DND-41 (cell line): ENCODE measurements at regions not wholly inside any gene's neighbourhood (a gene's known extent, or its start where the extent isn't known, plus 50 kb on each side); places are given as distances from the start of the nearest gene placed in this dataset.

Experiments used
- EZH2 ChIP-seq: IDR thresholded peaks from 3 replicates; pipeline ENCODE4 v1.6.1; 2012; ENCODE audit warnings: borderline replicate concordance, low read depth, mild to moderate bottlenecking, moderate library complexity, low read length, inconsistent platforms; ENCODE audit not compliant: severe bottlenecking
- TF ChIP-seq, protein P1 (sequence below): IDR thresholded peaks from 2 replicates; pipeline ENCODE4 v1.5.1; 2012; ENCODE audit warnings: borderline replicate concordance, low read length, moderate library complexity, mild to moderate bottlenecking; ENCODE audit not compliant: poor library complexity, severe bottlenecking; ENCODE audit errors: extremely low read depth

DNA sequence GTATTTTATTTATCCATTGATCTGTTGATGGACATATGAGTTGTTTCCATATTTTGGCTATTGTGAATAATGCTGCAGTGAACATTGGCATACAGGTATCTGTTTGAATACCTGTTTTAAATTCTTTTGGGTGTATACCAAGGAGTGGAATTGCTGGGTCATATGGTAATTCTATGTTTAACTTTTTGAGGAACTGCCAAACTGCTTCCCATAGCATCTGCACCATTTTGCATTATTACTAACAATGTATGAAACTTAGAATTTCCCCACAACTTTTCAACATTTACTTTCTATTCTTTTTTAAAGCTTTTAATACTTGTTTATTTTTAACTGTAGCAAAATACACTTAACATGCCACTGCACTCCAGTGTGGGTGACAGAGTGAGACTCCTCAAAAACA is 57.0 kb upstream of the MSN start:
- TF ChIP-seq, protein P1, sequence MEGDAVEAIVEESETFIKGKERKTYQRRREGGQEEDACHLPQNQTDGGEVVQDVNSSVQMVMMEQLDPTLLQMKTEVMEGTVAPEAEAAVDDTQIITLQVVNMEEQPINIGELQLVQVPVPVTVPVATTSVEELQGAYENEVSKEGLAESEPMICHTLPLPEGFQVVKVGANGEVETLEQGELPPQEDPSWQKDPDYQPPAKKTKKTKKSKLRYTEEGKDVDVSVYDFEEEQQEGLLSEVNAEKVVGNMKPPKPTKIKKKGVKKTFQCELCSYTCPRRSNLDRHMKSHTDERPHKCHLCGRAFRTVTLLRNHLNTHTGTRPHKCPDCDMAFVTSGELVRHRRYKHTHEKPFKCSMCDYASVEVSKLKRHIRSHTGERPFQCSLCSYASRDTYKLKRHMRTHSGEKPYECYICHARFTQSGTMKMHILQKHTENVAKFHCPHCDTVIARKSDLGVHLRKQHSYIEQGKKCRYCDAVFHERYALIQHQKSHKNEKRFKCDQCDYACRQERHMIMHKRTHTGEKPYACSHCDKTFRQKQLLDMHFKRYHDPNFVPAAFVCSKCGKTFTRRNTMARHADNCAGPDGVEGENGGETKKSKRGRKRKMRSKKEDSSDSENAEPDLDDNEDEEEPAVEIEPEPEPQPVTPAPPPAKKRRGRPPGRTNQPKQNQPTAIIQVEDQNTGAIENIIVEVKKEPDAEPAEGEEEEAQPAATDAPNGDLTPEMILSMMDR, result no peak
- TF ChIP-seq EZH2, result no peak
